ENCODE measurements at regions not wholly inside any gene's neighbourhood (a gene's known extent, or its start where the extent isn't known, plus 50 kb on each side); places are given as distances from the start of the nearest gene placed in this dataset.
A peak's percentile ranks its signal among the peaks of the same experiment; 100 is the strongest.

DNA sequence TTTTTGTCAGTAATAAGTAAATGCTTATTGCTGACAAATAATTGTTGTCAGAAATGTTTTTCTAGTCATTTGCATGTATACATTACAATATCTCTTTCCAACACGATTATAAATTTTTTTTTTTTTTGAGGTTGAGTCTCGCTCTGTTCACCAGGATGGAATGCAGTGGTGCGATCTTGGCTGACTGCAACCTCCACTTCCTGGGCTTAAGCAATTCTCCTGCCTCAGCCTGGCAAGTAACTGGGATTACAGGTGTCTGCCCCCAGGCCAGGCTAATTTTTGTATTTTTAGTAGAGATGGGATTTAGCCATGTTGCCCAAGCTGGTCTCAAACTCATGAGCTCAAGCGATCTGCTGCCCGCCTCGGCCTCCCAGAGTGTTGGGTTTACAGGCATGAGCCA lies 72.0 kb upstream of the ATF3 start:
- H3K4me3 ChIP-seq, result no peak overlapping the region
- DNase-seq (ENCODE audit: low spot score), result no peak
- H3K27ac ChIP-seq, result no peak overlapping the region
- TF ChIP-seq, protein P1, sequence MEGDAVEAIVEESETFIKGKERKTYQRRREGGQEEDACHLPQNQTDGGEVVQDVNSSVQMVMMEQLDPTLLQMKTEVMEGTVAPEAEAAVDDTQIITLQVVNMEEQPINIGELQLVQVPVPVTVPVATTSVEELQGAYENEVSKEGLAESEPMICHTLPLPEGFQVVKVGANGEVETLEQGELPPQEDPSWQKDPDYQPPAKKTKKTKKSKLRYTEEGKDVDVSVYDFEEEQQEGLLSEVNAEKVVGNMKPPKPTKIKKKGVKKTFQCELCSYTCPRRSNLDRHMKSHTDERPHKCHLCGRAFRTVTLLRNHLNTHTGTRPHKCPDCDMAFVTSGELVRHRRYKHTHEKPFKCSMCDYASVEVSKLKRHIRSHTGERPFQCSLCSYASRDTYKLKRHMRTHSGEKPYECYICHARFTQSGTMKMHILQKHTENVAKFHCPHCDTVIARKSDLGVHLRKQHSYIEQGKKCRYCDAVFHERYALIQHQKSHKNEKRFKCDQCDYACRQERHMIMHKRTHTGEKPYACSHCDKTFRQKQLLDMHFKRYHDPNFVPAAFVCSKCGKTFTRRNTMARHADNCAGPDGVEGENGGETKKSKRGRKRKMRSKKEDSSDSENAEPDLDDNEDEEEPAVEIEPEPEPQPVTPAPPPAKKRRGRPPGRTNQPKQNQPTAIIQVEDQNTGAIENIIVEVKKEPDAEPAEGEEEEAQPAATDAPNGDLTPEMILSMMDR (IDR thresholded peaks at IDR 0.05), result no peak

DNA sequence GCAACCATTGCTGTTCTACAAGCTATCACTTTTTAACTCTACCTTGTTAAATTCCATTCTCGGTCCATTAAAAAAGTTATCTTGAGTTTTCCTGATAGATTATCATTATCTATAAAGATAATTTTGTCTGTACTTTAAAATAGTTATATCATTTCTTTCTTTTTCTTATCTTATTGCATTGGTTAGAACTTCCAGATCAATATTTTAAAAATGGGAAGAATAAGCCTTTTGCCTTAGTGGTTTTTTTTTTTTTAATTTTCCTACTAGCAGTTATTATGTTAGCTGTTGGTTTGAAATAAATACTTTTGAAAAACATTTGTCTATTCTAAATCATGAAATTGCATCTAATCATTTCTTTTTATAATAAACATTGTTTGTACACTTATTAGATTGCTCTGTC lies 71.0 kb upstream of the ATF3 start:
- DNase-seq (ENCODE audit: low spot score), result no peak
- H3K4me3 ChIP-seq, result no peak overlapping the region
- H3K27ac ChIP-seq, result no peak overlapping the region
- TF ChIP-seq, protein P1 (IDR thresholded peaks at IDR 0.05), result no peak

DNA sequence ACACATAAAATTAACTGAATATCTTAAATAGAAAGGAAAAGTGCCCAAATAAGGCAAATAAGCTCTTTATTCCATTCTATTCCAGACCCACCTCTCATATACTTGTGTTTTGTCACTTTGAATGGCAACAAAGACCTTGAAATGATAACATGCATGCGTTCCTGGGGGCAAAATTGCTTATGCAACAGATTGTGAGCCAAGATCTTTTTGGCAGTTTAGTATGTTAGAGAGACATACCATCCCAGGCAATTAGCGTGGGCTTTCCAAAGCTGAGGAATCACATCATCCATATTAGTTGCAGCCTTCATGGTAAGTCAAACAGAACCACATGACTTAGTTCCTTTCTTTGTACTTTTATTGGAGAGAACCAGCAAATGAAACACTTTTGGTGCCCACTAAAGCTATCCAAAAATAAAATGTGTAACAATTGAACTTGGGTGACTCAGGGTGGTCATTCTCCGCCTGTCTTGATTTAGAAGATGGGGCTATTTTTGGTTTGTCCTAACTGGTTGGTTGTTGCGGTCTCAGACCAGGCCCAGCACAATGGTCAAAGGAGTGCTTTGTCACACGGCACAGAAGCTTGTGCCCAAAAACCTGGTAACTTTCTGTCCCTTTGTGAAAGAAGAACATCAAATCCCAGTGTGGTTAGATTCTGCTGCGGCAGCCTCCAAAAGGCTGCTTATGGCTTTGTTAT lies 68.7 kb upstream of the ATF3 start:
- DNase-seq (ENCODE audit: low spot score), result no peak
- TF ChIP-seq, protein P1 (IDR thresholded peaks at IDR 0.05), result no peak
- Histone ChIP-seq H3K27ac (no peak overlapping the region), H3K4me3 (no peak overlapping the region)

DNA sequence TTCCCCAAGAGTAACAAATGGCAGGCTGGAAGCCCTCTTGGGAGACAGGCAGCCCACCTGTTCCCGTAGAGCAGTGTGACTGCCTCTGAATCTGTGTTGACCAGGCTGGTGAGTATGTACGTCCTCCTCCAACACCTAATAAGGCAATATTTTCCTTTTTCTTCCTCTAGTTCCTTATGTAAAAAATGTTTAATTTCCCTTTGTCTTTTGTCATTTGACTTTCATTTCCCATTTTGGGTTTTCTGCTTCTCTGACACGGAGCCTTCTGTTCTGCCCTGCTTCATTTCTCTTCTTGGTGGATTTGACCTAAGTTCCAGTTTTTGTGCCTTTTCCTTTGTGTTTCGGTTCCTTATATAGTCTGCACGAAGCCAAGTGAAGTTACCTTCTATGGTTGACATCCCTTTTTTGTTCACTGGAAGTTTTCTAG lies 65.8 kb upstream of the ATF3 start:
- TF ChIP-seq, protein P1 (IDR thresholded peaks at IDR 0.05), result no peak
- no peak for DNase-seq (ENCODE audit: low spot score)
- Histone ChIP-seq H3K27ac (peak overlapping the region in 1 of 2 donors; percentile 37), H3K4me3 (no peak overlapping the region)

DNA sequence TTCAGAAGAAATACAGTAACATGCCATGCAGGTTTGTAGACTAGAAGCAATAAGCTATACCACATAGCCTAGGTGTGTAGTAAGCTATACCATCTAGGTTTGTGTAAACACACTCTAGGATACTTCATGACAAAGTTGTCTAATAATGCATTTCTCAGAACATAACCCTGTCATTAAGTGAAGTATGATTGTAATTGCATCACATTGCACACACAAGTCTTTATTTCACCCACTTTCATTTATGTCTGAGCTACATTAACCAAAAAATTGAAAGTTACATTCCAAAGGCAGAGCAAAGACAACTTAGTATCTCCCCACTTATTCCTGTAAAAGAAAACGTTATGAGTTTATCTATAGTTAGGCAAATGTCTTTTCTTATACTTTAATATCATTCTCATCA lies 64.5 kb upstream of the ATF3 start:
- DNase-seq (ENCODE audit: low spot score), result no peak
- no peak overlapping the region for H3K4me3 ChIP-seq
- H3K27ac ChIP-seq, result no peak overlapping the region
- TF ChIP-seq, protein P1 (IDR thresholded peaks at IDR 0.05), result no peak

DNA sequence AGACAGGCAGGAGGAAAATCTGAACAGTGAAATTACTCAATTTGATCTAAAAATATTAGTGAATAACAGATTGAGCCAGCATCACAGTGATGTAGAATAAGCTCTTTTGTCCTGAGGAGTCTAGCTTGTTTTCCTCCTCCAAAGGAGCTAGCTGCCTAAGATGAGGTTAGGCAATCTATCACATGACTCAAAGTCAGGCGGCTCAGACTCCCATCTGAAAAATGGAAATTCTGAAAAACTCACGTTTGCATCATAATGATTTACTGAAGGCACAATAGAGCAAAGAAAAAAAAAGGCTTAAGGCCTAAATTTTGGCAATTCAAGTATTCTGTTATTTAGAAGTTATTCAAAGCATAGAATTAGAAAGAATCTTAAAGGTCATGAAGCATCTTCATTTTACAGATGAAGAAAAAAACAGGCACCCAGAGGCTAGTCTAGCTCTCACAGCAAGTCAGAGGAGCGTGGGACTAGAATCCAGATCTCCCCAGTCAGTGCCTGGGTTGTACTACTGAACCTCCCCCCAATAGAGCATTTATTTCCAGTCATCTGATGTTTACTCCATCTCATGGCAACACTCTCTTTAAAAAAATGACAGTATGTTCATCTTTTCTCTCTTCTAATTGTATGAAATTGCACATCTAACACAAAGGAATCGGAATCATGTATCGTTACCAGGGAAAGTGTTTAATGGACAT lies 62.5 kb upstream of the ATF3 start:
- DNase-seq (ENCODE audit: low spot score), result no peak
- TF ChIP-seq, protein P1 (IDR thresholded peaks at IDR 0.05), result no peak
- Histone ChIP-seq H3K27ac (peak overlapping the region in 1 of 2 donors; percentile 57), H3K4me3 (no peak overlapping the region)

DNA sequence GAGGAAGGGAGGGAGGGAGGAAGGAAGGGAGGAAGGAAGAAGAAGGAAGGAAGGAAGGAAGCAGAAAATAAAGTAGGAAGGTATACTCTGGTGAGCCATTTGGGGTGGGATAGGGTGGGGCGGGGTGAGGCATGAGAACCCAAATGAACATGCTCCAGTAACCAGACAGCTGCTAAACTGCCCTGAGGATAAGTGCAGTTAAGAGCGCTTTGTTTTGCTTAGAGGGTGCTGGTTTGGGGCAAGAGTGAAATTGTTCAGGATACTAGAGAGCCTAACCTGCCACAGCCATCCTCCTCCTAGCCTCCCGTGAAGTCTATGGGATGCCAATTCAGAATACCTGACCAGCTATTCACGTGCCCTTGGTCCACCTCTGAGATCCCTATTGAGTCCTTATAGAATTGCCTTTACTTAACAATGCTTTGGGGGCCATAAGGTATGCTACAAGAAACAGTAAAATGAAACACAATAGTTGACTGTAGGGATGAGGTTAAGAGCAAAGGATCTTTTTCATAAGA lies 59.0 kb upstream of the ATF3 start:
- TF ChIP-seq, protein P1 (IDR thresholded peaks at IDR 0.05), result no peak
- Histone ChIP-seq H3K27ac (no peak overlapping the region), H3K4me3 (no peak overlapping the region)
- DNase-seq (ENCODE audit: low spot score), result no peak
